ENCODE measurements at regions not wholly inside any gene's neighbourhood (a gene's known extent, or its start where the extent isn't known, plus 50 kb on each side); places are given as distances from the start of the nearest gene placed in this dataset.

DNA sequence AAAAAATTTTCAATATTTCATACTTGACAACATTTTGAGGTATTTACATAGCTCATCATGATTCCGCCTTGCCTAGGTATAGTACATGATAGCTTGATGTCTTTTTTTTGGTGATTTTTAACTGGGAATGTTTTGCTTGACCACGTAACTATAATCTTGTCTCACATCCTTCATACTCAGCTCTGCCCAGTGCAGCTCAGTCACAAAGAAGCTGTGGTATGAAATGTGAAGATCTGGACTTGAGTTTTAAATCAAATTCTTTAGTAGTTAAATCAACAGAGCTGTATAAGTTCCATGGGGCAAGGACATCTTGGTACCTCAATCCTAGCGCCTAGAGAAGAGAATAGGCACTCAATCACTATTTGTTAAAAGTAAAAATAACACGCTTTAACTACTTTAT, 276.3 kb upstream of the DKK2 start:
- no peak for DNase-seq

DNA sequence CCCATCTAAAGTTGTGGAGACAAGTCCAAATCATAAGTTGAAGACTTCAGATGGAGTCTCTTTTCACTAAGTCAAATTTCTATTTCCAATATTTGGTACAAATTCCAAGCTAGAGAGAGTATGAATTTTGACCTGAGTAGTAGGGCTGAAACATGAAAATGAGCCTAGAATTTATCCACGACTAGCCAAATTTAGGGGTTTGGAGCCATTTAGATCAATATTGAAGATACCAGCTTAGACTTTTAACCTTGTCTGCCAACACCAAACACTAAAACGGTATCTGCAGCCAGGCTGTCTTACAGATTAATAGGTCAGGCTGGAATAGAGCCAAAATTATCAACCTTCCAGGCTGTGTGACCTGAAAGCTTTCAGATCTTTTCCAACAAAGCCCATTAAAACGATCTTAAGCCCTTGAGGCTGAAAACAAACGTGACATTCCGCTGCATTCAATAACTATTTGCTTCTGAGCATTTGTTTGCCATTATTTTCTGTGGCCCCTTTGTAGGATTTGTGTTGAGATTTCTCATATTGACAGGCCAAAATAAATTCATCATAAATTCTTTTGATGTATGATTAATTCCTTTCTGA, 268.7 kb upstream of the DKK2 start:
- no peak for DNase-seq

DNA sequence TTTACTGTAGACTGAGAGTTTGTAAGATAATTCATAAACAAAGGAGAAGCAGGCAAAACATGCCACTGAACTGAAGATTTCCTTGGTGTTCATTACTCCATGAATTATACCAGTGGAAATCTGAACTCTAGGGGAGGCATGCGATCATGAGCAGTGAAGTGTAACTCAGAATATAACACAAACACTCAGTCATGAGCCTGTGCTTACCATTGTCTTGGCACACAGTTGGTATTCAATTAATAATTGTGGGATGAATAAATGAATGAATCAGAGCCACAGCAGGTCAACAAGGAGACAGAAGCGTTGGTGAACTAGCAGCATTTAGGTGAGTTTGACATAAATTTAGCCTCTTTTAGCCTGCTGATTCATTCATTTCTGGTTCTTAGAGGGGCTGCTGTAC, 263.5 kb upstream of the DKK2 start:
- DNase-seq, result no peak

DNA sequence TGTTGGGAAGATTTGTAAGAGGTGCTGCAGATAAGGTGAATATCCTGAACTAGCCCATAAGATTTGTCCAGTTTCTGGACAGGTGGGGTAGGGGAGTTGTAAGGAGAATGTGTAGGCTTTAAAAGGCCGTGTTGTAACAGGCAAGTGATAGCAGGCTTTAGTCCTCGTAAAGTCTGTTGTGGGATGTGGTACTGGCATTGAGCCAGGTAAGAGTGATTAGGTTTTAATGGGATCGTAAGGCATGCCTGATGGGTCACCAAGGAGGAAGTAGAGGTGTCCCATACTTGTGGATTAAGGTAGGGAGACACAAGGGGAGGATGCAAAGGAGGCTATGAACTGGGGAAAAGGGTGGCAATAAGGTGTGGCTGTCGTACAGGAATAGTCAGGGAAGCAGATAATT, 256.9 kb upstream of the DKK2 start:
- DNase-seq, result no peak

DNA sequence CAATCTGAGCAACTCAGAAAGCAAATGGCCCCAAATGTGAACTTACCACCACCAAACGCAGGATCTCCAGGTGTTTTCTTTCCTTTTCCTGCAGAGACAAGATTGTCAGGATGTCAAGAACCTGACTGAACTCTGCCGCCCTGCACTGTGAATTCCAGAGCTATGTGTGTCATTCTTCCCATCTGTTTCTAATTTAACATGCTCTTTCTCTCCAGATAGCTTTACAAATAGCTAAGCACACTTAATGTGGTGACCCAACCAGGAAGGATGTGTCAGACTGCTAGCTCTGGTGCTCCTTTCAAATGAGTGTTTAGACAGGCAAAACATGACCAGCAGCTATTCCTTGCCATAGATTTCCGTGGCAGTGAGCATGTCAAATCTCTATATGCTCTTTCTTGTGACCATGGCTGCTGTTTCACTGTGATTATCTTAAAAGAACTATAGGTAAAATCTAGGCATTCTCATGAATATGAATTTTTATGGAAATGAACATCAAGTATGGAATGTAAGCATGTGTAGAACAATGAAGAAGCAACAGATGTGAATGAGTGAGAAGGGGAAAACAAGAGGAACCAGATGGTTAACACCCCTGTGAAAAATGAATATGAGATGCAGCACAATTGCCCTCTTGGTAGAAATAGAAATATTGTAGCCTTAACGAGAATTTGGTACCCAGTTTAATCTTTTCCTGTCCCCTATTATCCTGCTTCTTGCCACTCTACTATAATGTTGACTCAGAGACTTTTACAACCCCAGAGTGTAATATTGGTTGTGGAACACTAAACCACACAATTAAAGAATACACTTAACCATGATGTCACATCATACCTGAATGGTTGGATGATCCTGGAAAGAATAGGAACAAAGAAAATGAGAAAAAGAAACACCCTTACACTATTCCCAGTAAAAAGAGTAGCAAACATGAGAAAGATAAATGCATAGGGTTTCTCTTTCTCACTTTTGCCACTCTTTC, 247.8 kb upstream of the DKK2 start:
- DNase-seq, result no peak

DNA sequence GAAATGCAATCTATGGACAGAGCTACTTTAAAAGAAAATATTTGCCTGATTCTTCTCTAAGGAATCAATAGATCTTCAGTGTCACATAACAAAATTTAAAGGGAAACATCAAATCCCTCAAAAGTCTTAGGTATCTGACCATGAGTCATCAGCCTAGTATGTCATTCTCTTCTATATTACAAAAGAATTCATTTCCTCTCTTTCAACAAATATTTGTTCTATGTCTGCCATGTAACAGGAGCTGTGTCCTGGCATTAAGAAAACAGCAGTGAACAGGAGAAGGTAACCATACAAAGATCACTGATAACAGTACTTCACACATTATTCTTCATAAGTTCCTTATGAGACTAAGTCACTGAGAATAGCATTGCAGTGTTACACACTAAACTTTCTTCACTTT, 243.6 kb upstream of the DKK2 start:
- DNase-seq, result no peak

DNA sequence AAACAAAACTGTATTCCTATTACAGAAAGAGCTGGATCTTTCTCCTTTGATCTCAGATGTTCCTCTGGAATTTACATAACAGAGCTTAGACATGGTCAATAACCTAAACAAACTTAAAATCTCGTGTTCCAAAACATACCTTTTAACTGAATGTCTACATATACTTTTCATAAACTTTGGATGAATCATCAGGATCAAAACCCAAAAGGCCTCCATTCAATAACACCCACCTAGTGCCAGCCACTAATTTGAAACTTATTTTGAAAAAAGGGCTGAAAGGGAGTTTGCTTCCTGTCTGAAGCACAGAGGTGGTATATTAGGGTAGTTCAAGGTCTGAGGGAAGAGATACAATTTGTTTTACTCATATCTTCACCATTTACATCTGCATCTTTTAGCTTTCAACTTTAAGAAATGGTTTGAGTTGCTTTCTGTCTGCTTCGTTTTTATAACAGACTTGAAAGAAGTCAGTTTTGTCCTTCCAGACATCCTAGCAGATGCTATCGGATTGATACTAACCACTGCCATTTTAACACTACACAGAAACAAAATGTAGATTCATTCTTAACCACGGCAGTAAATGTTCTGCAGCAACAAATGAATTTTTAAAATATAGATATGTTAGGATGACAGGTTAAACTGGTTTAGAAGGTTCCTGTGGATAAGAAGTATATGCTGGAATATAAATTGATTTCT, 242.8 kb upstream of the DKK2 start:
- no peak for DNase-seq

DNA sequence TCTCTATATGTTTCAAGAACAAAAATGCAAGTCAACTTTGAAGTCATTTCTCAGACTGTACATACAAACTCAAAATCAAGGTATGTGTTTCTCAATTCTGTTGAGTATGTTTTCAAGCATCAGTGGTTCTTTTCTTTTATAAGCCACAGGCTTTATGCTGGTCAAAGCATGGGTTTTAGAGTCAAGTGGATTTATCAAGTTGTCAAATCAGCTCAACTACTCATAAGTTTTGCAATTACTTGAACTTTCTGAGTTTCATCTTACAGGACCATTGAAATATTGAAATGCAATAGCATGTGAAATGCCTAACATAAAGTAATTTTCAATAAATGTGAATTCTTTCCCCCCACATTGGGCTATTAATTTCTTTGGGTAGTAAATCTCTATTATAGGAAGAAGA, 239.9 kb upstream of the DKK2 start:
- DNase-seq, result no peak

DNA sequence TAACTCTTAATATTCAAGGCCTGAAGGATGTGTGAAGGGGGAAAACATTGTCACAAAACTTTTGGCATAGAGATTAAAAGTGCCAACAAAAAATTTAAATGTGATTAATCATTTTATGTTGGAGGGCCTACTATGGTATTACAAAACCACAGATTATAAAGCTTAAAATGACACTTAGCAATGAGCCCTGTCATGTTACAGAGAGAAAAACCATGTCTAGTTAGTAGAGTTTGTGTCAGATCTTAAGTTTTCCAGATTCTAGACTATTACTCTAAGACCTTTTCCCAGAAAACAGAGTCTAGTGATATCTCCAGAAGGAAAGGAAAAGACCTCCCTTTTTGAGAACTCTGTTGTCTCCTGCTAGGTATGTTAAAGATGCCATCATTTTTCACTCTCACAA, 239.1 kb upstream of the DKK2 start:
- DNase-seq, result no peak

DNA sequence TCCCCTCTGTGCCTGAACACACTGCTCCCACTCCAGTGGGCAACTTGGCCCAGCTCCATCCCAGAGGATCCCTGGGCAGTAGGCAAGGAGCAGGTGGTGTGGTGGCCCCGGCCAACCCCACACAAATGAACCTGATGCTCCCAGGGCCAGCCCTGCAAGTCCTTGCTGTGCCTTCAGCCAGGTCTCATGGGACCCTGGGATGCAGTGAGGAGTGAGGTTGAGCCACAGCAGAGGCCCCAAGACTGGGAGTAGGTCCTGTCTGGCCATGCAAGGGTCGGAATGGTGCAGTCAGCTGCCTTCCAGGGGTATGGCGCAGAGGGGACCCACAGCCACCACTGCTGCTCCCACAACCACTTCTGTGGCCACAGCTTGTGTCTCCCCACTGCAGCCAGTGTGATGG, 234.5 kb upstream of the DKK2 start:
- no peak for DNase-seq

DNA sequence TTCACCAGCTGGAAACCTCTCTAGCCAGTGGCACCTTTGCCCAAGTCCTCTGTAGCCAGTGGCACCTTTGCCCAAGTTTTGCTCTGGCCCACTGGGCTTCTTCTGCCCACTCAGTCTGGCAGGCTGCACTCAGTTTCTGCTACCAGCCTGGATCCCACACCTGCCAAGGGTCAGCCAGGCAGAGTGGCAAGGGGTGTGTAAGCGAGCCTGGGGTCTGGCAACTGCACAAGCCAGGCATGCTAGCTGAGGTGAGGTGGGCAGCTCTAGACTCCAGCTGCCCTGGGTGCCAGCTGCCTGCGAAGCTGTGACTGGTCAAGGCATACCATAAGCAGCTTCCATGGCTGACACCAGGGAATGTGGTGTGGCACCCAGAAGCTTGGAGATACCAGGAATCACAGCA, 233.1 kb upstream of the DKK2 start:
- no peak for DNase-seq

DNA sequence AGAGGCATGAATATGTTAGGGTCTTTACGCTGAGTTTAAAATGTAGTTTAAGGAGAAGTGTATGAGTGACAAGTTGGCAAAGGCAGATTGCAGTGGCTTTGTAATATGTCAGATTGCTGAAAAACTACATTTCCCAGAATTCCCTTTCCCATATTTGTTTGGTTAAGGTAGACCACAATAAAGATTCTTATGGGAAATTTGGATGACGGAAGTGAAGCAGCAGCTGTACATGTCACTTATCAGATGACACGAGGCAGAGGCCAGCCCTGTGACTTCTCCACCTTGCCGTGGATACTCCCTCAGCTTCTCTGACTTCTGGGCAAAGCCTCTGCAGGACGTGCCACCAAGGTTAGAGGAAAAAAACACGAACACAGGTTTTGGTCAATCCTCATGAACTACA, 229.7 kb upstream of the DKK2 start:
- no peak for DNase-seq

DNA sequence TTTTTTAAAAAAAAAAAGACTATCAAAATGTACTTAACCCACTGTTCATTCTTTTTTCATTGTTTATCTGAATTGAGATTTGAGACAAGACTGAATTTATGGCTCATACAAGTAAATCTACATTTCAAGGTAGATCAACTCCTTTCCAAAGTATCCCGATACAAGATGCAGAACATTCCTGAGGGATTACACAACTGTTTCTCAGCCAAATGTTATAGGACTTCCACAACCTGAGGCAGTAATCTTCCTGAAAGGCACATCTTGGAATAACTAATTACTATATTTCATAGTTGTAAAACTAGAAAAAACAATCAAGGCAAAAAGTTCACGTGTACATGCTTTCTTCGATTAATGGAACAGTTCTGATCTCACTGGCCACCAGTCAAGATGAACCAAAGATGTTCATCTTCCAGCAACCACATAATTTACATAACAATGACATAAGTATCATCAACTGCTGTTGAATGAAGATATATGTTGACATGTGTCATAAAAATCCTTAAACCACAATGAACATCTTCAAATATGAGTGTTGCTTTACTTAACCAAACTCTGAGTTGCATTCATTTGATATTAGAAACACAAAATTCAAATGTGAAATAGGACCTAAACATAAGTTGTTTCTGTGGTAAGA, 225.2 kb upstream of the DKK2 start:
- DNase-seq, result no peak

DNA sequence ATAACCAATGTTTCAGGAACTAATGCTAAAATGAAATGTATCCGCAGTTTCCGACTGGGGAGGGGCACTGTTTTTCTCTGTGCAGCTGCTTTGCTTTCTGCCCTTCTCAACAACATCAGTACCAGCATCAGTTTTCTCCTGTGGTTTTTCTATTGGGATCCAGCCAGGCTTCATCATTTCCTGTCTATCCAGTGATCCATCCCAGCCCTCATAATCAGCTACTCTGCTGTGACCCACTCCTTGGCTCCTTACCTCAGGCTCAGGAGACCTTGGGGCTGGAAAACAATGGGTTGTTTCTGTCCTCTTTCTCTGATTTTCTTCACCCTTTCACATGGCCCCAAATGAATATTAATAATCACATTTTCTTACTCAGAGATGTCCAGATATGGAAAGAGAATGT, 222.2 kb upstream of the DKK2 start:
- no peak for DNase-seq

DNA sequence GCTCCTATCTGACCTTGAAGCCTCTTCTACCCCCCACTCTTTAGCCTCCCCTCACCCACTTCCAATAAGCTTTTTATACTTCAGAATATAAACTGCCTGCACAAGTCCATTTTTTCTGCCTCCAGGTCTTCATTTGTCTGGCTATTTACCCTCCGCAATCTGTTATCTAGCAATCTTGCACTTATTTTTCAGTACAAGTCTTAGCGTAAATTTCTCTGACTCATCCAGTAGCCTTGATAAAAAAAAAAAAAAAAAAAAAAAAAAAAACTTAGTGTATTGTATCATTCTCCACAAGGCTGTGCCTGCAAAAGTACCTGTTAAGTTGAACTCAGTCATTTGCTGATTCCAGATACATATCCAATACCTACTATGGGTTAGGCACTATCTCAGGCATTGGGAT, 219.5 kb upstream of the DKK2 start:
- DNase-seq, result no peak

DNA sequence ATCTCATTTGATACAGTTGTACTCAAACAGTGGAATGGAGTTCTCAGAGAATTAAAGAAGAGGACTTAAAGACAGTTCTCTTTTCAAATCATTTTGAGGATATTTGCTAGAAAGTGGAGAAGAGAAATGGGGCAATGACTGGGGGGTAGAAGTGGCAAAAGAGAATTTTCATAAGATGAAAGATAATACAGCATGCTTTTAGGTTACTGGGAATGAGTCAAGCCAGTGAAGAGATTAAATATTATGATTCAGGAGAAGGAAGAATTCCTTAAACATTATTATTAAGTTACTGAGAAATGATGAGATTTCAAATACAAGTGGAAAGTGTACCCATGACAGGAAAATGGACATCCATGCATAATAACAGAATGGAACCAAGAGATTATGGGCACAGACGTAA, 219.0 kb upstream of the DKK2 start:
- DNase-seq, result no peak

DNA sequence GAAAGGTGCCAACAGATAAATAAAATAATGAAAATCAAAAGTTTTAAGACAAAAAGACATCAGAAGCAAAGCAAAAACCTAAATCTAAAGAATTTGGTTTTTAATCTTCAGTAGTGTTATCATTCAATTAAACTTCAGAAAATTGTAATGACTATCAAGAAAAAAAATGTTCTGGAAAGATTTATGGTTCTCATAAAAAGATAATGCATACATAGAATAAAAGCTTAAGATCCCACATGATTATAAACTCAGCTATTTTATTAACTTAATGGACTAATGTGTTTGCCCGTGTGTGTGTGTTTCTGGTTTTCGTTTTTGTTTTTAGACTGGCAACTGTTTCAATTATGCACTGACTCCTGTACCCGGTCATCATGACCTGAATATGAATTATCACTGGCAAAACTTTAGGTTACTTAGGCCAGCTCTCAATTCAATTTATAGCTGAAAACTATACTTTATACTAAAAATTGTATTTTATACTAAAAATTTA, 217.5 kb upstream of the DKK2 start:
- DNase-seq, result no peak

DNA sequence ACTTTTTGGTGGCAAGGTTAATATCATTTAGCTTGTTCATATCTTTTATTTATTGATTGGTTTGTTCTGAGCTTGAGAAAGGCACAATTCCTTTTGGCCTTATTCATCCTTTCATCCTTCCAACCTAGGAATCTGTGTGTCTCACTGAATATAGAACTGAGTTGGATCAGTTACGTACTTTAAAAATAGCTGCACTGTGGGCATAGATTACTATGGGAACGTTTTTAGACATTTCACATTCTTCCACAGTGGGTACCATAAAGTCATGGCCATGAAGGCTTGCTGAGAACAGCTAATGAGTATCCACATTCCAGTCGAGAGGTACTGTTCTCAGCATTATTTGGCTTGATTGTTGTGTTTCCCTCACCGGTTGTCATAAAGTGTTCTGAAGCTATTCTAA, 217.0 kb upstream of the DKK2 start:
- no peak for DNase-seq

DNA sequence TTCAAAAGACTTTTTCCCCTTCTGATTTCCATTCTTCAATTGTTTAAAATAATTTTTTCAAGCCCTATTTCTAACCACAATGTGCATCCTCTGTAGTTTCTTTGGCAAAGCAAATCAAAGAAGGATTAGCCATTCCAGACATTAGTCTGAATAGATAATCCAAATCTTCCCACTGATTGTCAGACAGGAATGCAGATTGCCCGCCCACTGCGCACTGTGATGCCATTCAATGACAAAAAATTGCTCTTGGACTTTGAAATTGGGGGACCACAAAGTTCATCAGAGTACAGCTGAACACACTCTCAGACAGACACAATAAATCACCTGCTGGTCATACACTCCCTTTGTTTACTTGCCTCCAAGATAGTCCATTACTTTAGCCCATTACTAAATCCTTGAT, 216.5 kb upstream of the DKK2 start:
- DNase-seq, result no peak

DNA sequence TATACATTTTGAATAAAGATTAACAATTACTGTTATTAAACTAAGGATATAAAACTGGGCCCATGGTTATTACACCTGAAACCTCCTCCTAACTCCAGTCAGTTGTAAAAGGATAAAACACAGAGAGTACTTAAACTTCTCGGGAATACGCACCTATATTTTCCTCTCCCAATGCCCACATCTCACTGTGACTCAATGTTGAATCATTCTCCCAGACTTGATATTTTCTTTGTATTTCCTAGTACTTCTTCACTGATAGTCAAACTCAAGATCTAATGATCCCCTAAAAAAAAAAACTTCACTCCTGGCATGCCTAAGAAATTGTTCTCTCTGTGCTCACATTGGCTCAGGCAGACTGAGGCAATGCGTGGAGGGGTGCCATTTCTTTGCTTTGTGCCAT, 212.5 kb upstream of the DKK2 start:
- no peak for DNase-seq

DNA sequence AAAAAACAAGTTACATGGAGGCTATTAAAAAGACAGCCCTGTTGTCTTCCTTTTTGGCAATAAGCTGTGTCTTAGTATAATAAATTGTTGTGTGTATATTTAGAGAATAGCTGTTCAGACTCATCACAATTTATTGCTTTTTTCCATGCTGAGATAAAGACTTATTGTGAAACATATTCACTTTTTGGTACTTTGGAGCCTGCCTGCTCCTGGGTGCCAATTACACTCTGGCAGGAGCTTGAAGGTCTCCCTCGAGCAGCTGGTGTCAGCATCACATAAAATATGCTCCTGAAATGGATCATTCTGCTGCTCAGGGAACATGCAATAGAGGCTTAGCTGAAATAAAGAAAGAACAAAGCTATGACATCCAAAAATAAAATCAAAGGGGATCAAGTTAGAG, 211.6 kb upstream of the DKK2 start:
- DNase-seq, result no peak

DNA sequence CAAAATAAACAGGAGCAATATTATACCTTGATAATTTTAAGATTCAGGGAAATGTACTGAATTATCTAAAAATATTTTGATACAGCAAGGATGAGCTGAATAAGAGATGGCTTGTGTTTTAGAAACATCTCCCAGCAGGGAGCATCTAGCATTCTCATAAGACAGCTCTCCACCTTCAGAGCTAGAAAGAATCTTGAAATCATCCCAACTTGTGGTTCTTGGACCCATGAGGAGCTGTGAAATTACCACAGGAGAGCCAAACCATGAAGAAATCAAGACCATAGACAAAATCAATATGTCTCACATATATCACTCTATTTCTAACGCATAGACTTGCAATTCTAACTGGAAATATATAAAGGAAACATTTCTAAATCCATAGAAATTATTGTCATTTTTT, 210.6 kb upstream of the DKK2 start:
- no peak for DNase-seq

DNA sequence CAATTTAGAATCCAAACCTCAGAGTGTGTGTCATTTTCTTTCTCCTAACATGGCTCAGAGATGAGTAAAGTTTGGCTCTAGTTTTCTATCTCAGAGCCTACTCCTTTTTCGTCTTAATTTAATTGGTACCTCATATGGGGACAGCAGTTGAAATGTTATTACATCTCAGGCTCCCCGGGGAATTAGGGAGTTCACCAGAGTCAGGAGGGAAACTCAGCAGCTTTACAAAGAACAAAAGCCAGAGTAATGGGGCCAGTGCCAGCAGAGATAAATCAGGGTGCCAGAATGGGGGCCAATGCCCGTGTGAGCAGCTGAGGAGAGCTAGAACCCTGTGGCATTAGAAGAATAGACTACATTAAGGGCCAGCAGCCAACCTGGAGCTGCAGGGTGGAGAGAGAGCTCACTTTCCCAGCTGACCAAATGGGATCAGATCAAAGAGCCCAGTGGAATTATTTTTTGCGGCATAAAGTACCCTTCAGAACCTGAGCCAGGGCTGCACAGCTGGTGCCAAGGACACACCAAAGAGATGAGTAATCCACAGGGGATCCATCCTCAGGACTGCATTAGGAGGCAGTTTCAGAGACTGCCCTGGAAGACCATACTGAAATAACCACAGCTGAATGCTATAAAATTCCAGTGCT, 207.1 kb upstream of the DKK2 start:
- DNase-seq, result no peak
